H1 (cell line): ENCODE measurements at regions not wholly inside any gene's neighbourhood (a gene's known extent, or its start where the extent isn't known, plus 50 kb on each side); places are given as distances from the start of the nearest gene placed in this dataset.
A peak's percentile ranks its signal among the peaks of the same experiment; 100 is the strongest.

Source experiments
- CTCF ChIA-PET: fragments of 300-600 bp; sonication (Branson Sonifier 250); formaldehyde crosslinking; loops from one replicate; lab custom pipeline; 2021; ENCODE audit not compliant: partially characterized antibody; lab: Charles Lee
- POLR2A ChIA-PET: fragments of 300-600 bp; sonication (Branson Sonifier 250); formaldehyde crosslinking; loops from one replicate; lab custom pipeline; 2021; ENCODE audit warnings: inconsistent platforms; ENCODE audit not compliant: partially characterized antibody; lab: Charles Lee
- DNase-seq, 2 experiments: peaks; one replicate each; pipeline versions ENCODE4 v3.0.0 to v3.0.0-alpha.2; 2010 to 2022; ENCODE audit warnings: low spot score in 2 of 2, low read depth in 1 of 2, mixed read lengths in 1 of 2
- FAIRE-seq: peaks from 2 replicates; lab custom pipeline; 2011; peaks lifted over from hg19 to GRCh38; lab: Jason Lieb, UNC
- H2AFZ ChIP-seq: 2 replicates; pipeline ENCODE4 v1.8.1; 2012; ENCODE audit warnings: low read length, inconsistent platforms
- H2AK5ac ChIP-seq: 2 replicates; pipeline ENCODE4 v1.6.1; 2013; ENCODE audit warnings: low read depth, low read length
- H2BK120ac ChIP-seq: replicated peaks from 2 replicates; pipeline ENCODE3; 2013; ENCODE audit warnings: low read depth, low read length, inconsistent platforms
- H2BK12ac ChIP-seq: 2 replicates; pipeline ENCODE4 v1.6.1; 2013; ENCODE audit warnings: low read depth, low read length
- H2BK15ac ChIP-seq: 2 replicates; pipeline ENCODE4 v1.6.1; 2013; ENCODE audit warnings: low read length
- H2BK20ac ChIP-seq: 2 replicates; pipeline ENCODE4 v1.6.1; 2013; ENCODE audit warnings: low read length
- H2BK5ac ChIP-seq: 2 replicates; pipeline ENCODE4 v1.6.1; 2013; ENCODE audit warnings: low read depth, low read length
- H3K14ac ChIP-seq: 2 replicates; pipeline ENCODE4 v1.6.1; 2013; ENCODE audit warnings: inconsistent platforms; ENCODE audit not compliant: insufficient read length
- H3K18ac ChIP-seq: 2 replicates; pipeline ENCODE4 v1.6.1; 2013; ENCODE audit warnings: low read length; ENCODE audit errors: extremely low read depth
- H3K23ac ChIP-seq: 2 replicates; pipeline ENCODE4 v1.6.1; 2013; ENCODE audit warnings: inconsistent platforms; ENCODE audit not compliant: insufficient read length
- H3K23me2 ChIP-seq: 2 replicates; pipeline ENCODE4 v1.6.1; 2013; ENCODE audit warnings: low read depth, low read length
- H3K27ac ChIP-seq: 2 replicates; pipeline ENCODE4 v1.6.1; 2011; ENCODE audit warnings: low read depth, low read length, inconsistent platforms
- H3K27me3 ChIP-seq, 4 experiments: replicated peaks in 1 of 4; 1 replicate in 1 of 4; 2 replicates in 3 of 4; pipeline versions ENCODE4 v1.6.1 to v1.8.1; 2011 to 2013; ENCODE audit warnings: low read length in 3 of 4, mild to moderate bottlenecking in 3 of 4, inconsistent platforms in 2 of 4, mixed read lengths in 2 of 4, moderate library complexity in 1 of 4; ENCODE audit not compliant: control insufficient read depth in 3 of 4, insufficient read depth in 3 of 4; ENCODE audit errors: extremely low read depth in 1 of 4
- H3K36me3 ChIP-seq, 4 experiments: 2 replicates each; pipeline versions ENCODE4 v1.6.1 to v1.8.1; 2011 to 2013; ENCODE audit warnings: mild to moderate bottlenecking in 4 of 4, low read length in 3 of 4, moderate library complexity in 2 of 4, control low read depth in 1 of 4, inconsistent platforms in 1 of 4; ENCODE audit not compliant: insufficient read depth in 4 of 4, control insufficient read depth in 2 of 4
- H3K4ac ChIP-seq: replicated peaks from 2 replicates; pipeline ENCODE3; 2013; ENCODE audit warnings: low read length, low read depth, mixed read lengths, inconsistent platforms; ENCODE audit not compliant: insufficient read length
- H3K4me1 ChIP-seq, 4 experiments: replicated peaks in 1 of 4; 1 replicate in 1 of 4; 2 replicates in 3 of 4; pipeline versions ENCODE4 v1.6.1 to v1.8.1; 2011 to 2013; ENCODE audit warnings: low read length in 3 of 4, inconsistent platforms in 2 of 4, mixed read lengths in 1 of 4; ENCODE audit not compliant: insufficient read depth in 4 of 4, control insufficient read depth in 3 of 4
- H3K4me2 ChIP-seq, 2 experiments: 2 replicates each; pipeline versions ENCODE4 v1.6.1 to v1.8.1; 2011 to 2013; ENCODE audit warnings: low read depth in 2 of 2, low read length in 2 of 2, control low read depth in 1 of 2, inconsistent platforms in 1 of 2, mild to moderate bottlenecking in 1 of 2; ENCODE audit not compliant: insufficient read depth in 1 of 2
- H3K4me3 ChIP-seq, 4 experiments: fragments of 200-600, 300-600 bp in 1 of 4; sonication (generic), shearing (Covaris generic), sonication (Bioruptor Twin) in 1 of 4; 2 replicates each; pipeline versions ENCODE4 v1.5.1 to v1.8.1; 2011 to 2016; ENCODE audit warnings: low read length in 4 of 4, low read depth in 3 of 4, control low read depth in 2 of 4, inconsistent platforms in 2 of 4, mild to moderate bottlenecking in 2 of 4, mixed read lengths in 1 of 4, moderate library complexity in 1 of 4; ENCODE audit not compliant: insufficient read depth in 2 of 4; ENCODE audit errors: extremely low read depth in 1 of 4
- H3K56ac ChIP-seq: replicated peaks from 2 replicates; pipeline ENCODE3; 2013; ENCODE audit warnings: low read depth, mild to moderate bottlenecking, mixed read lengths, low read length, inconsistent platforms; ENCODE audit not compliant: insufficient read length
- H3K79me1 ChIP-seq: 2 replicates; pipeline ENCODE4 v1.6.1; 2013; ENCODE audit warnings: low read depth, low read length, control low read depth
- H3K79me2 ChIP-seq, 2 experiments: 2 replicates each; pipeline versions ENCODE4 v1.6.1 to v1.8.1; 2012 to 2013; ENCODE audit warnings: low read length in 2 of 2, mild to moderate bottlenecking in 2 of 2, inconsistent platforms in 1 of 2; ENCODE audit not compliant: insufficient read depth in 2 of 2, control insufficient read depth in 1 of 2
- H3K9ac ChIP-seq, 4 experiments: replicated peaks in 1 of 4; 1 replicate in 1 of 4; 2 replicates in 3 of 4; pipeline versions ENCODE4 v1.6.1 to v1.8.1; 2011 to 2013; ENCODE audit warnings: low read depth in 3 of 4, low read length in 3 of 4, control low read depth in 2 of 4, mild to moderate bottlenecking in 2 of 4, moderate library complexity in 2 of 4, inconsistent platforms in 1 of 4; ENCODE audit errors: extremely low read depth in 1 of 4
- H3K9me3 ChIP-seq, 2 experiments: 2 replicates each; pipeline versions ENCODE4 v1.6.1 to v1.8.1; 2012 to 2013; ENCODE audit warnings: mild to moderate bottlenecking in 2 of 2, moderate library complexity in 2 of 2, control low read depth in 1 of 2, inconsistent platforms in 1 of 2, low read depth in 1 of 2, low read length in 1 of 2, mixed read lengths in 1 of 2; ENCODE audit not compliant: insufficient read depth in 2 of 2
- H4K20me1 ChIP-seq, 2 experiments: replicated peaks in 1 of 2; 2 replicates each; pipeline versions ENCODE3 to v1.8.1; 2011 to 2013; ENCODE audit warnings: inconsistent platforms in 2 of 2, low read length in 2 of 2, mild to moderate bottlenecking in 1 of 2; ENCODE audit not compliant: insufficient read depth in 2 of 2, control insufficient read depth in 1 of 2
- H4K5ac ChIP-seq: 2 replicates; pipeline ENCODE4 v1.6.1; 2013; ENCODE audit warnings: low read length, low read depth, mixed read lengths, inconsistent platforms; ENCODE audit not compliant: insufficient read length
- H4K8ac ChIP-seq: 2 replicates; pipeline ENCODE4 v1.8.0; 2013; ENCODE audit warnings: mild to moderate bottlenecking, moderate library complexity, low read length, inconsistent platforms; ENCODE audit not compliant: insufficient read depth; ENCODE audit errors: extremely low read depth
- H4K91ac ChIP-seq: replicated peaks from 2 replicates; pipeline ENCODE3; 2013; ENCODE audit warnings: low read length, mixed read lengths, inconsistent platforms; ENCODE audit not compliant: insufficient read length
- CEBPB ChIP-seq: IDR thresholded peaks from 2 replicates; pipeline ENCODE4 v1.6.1; 2012; ENCODE audit warnings: low read depth, low read length
- CREB1 ChIP-seq: IDR thresholded peaks from 2 replicates; pipeline ENCODE4 v1.6.1; 2012; ENCODE audit warnings: inconsistent platforms
- SUZ12 ChIP-seq: fragments of 200-600 bp; sonication (generic); IDR thresholded peaks from 2 replicates; pipeline ENCODE4 v1.6.1; 2012; ENCODE audit warnings: mild to moderate bottlenecking, inconsistent platforms, low read length, moderate library complexity, mixed read lengths
- WGBS, 2 experiments: shearing (Covaris generic) in 1 of 2; methylation state at CpG; one replicate each; pipeline versions ENCODE4 v1.1.6 to v1.1.7; 2013 to 2015; ENCODE audit warnings: low lambda C conversion rate in 2 of 2, mixed read lengths in 2 of 2, inconsistent platforms in 1 of 2, low coverage in 1 of 2, missing lambda C conversion rate in 1 of 2; ENCODE audit not compliant: insufficient replicate concordance in 2 of 2, insufficient coverage in 1 of 2, insufficient read length in 1 of 2; ENCODE audit errors: extremely low coverage in 1 of 2, missing lambda C conversion rate in 1 of 2; 5-methylcytosine and 5-hydroxymethylcytosine counted together

DNA sequence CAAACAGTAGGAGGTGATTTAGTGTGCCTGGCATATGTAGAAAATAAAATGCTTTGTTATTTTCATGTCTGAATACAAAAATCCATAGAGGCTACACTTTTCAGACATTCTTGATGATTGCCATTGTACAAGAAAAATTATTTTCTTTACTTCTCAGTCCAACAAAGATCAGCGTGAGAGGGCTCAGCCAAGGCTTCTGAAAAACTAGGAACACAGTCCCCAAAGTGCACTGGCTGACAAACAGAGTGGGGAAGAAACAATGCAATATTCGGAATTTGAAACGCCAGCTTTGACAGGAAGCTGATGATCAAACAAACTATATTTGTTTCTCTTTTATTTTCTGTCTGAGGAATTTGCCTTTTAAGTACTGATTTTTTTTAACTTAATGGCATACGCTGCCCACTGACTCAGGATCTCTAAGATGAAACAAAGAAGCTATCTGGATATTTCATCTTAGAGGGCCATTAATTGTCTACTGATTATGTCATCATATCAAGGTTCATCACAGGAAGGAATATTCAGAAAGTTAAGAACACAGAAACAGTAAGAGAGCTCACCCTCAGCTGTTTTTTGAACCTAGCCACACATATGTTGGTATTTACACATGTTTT lies 197.0 kb upstream of the INHBA start:
- TF ChIP-seq CREB1 = no peak
- TF ChIP-seq SUZ12 = no peak
- no peak for TF ChIP-seq CEBPB
- no peak for DNase-seq
- Histone ChIP-seq H4K20me1 (no peaks in the 10 kb centered on the region), H3K79me2 (no peaks in the 10 kb centered on the region), H2AFZ (peak overlapping the region; percentile 69; the same call in 1 of the 2 replicates), H3K4ac (no peak overlapping the region), H3K4me1 (no peaks in the 10 kb centered on the region), H2BK120ac (no peak overlapping the region), H3K27ac (no peak overlapping the region), H4K5ac (no peak overlapping the region), H3K18ac (no peak overlapping the region), H3K4me2 (no peak overlapping the region), H3K23ac (no peak overlapping the region), H3K23me2 (no peaks in the 10 kb centered on the region), H3K14ac (no peak overlapping the region), H2BK15ac (no peak overlapping the region), H3K4me3 (no peak overlapping the region), H2AK5ac (no peak overlapping the region), H3K79me1 (no peaks in the 10 kb centered on the region), H4K91ac (no peak overlapping the region), H3K56ac (no peak overlapping the region), H2BK12ac (no peak overlapping the region), H2BK5ac (no peak overlapping the region), H2BK20ac (no peak overlapping the region), H3K9me3 (peaks cover 4 to 5% of the 10 kb centered on the region in 2 experiments; a peak in 3 of 4 replicates), H3K27me3 (no peaks in the 10 kb centered on the region), H3K9ac (no peak overlapping the region), H4K8ac (no peak overlapping the region), H3K36me3 (no peaks in the 10 kb centered on the region; a peak in 1 of 8 replicates)
- CTCF ChIA-PET = interaction anchor here (1.0 to 1.3 kb wide), 2 partner anchors 41 to 189 kb away, joined by 3 read pairs; no protein-coding TSS in a partner anchor
- 79% methylated on average over 4 of the region's 4 CpGs; no CpG with 5 or more reads in 1 of the 2 experiments for WGBS, 2 experiments
- FAIRE-seq = no peak
- POLR2A ChIA-PET = interaction anchor here (1.6 kb wide), 1 partner anchor 8 kb away, joined by 4 read pairs; no protein-coding TSS in a partner anchor
